ENCODE measurements at regions not wholly inside any gene's neighbourhood (a gene's known extent, or its start where the extent isn't known, plus 50 kb on each side); places are given as distances from the start of the nearest gene placed in this dataset.

- DNase-seq (ENCODE audit: low read depth) = no peak
Measured at GRCh38 chr14:53610947-53611346, 345.7 kb downstream of the BMP4 start.

- DNase-seq (ENCODE audit: low read depth) = no peak
Measured at GRCh38 chr14:53609009-53609408, 347.6 kb downstream of the BMP4 start.

- no peak for DNase-seq (ENCODE audit: low read depth)
Measured at GRCh38 chr14:53608369-53608768, 348.3 kb downstream of the BMP4 start.

GRCh38 chr14:53606203-53606602 is 350.4 kb downstream of the BMP4 start:
- no peak for DNase-seq (ENCODE audit: low read depth)

GRCh38 chr14:53605562-53605961 is 351.1 kb downstream of the BMP4 start:
- DNase-seq (ENCODE audit: low read depth) = no peak

- no peak for DNase-seq (ENCODE audit: low read depth)
Measured at GRCh38 chr14:53603994-53604393, 352.6 kb downstream of the BMP4 start.

GRCh38 chr14:53601409-53601808 is 355.2 kb downstream of the BMP4 start:
- DNase-seq (ENCODE audit: low read depth) = no peak

- no peak for DNase-seq (ENCODE audit: low read depth)
Measured at GRCh38 chr14:53599221-53599945, 357.2 kb downstream of the BMP4 start.

GRCh38 chr14:53596853-53597525 is 359.6 kb downstream of the BMP4 start:
- no peak for DNase-seq (ENCODE audit: low read depth)

- peak; percentile 62 for DNase-seq (ENCODE audit: low read depth)
Measured at GRCh38 chr14:53591816-53592215, 364.8 kb downstream of the BMP4 start.

GRCh38 chr14:53581504-53581903 is 375.1 kb downstream of the BMP4 start:
- DNase-seq (ENCODE audit: low read depth) = no peak

GRCh38 chr14:53571641-53572328 is 384.8 kb downstream of the BMP4 start:
- DNase-seq (ENCODE audit: low read depth) = peak; percentile 34

GRCh38 chr14:53570411-53571387 is 385.9 kb downstream of the BMP4 start:
- DNase-seq (ENCODE audit: low read depth) = no peak

- peak; percentile 13 for DNase-seq (ENCODE audit: low read depth)
Measured at GRCh38 chr14:53569446-53569845, 387.2 kb downstream of the BMP4 start.

- no peak for DNase-seq (ENCODE audit: low read depth)
Measured at GRCh38 chr14:53567236-53567780, 389.3 kb downstream of the BMP4 start.

- no peak for DNase-seq (ENCODE audit: low read depth)
Measured at GRCh38 chr14:53564870-53565269, 391.8 kb downstream of the BMP4 start.

- DNase-seq (ENCODE audit: low read depth) = no peak
Measured at GRCh38 chr14:53563628-53564027, 393.0 kb downstream of the BMP4 start.

GRCh38 chr14:53553221-53553620 is 400.1 kb upstream of the DDHD1 start:
- DNase-seq (ENCODE audit: low read depth) = no peak

- no peak for DNase-seq (ENCODE audit: low read depth)
Measured at GRCh38 chr14:53551862-53552261, 398.7 kb upstream of the DDHD1 start.

GRCh38 chr14:53550776-53551175 is 397.7 kb upstream of the DDHD1 start:
- DNase-seq (ENCODE audit: low read depth) = no peak

- DNase-seq (ENCODE audit: low read depth) = no peak
Measured at GRCh38 chr14:53549956-53550355, 396.8 kb upstream of the DDHD1 start.

- DNase-seq (ENCODE audit: low read depth) = no peak
Measured at GRCh38 chr14:53547593-53547992, 394.5 kb upstream of the DDHD1 start.

All from fibroblast of gingiva (primary cell).